Upper lobe of right lung (tissue), 1 donor: ENCODE measurements at regions not wholly inside any gene's neighbourhood (a gene's known extent, or its start where the extent isn't known, plus 50 kb on each side); places are given as distances from the start of the nearest gene placed in this dataset.
"Not testable (repeated sequence)": the region's sequence is repeated elsewhere in the genome, so short reads cannot be mapped to it uniquely, and the experiment has no call there.

ENCODE experiments used
- ATAC-seq: fragments of 200-7000 bp; cut with Tn5 transposase; one replicate; pipeline ENCODE4 v1.9.1; 2020; ENCODE audit warnings: mild to moderate bottlenecking, moderate library complexity
- DNase-seq: peaks from one replicate; pipeline ENCODE4 v3.0.0-alpha.2; 2020
- H3K27ac ChIP-seq: fragments of 200-600 bp; one replicate; pipeline ENCODE4 v1.8.0; 2022
- H3K27me3 ChIP-seq: fragments of 200-600 bp; one replicate; pipeline ENCODE4 v1.8.0; 2022; ENCODE audit warnings: mild to moderate bottlenecking
- H3K36me3 ChIP-seq: fragments of 200-600 bp; one replicate; pipeline ENCODE4 v1.8.0; 2022
- H3K4me1 ChIP-seq: fragments of 200-600 bp; one replicate; pipeline ENCODE4 v1.8.0; 2022
- H3K4me3 ChIP-seq: fragments of 200-600 bp; one replicate; pipeline ENCODE4 v1.8.0; 2022; ENCODE audit warnings: mild to moderate bottlenecking
- H3K9me3 ChIP-seq: fragments of 200-600 bp; one replicate; pipeline ENCODE4 v1.8.0; 2022
- intact Hi-C: fragments of 100-400 bp; cut with DNase I; formaldehyde crosslinking; loops from one replicate; pipeline ENCODE4 v1.11.0; 2022
- TF ChIP-seq, protein P1 (sequence below): fragments of 200-600 bp; IDR thresholded peaks from one replicate; pipeline ENCODE4 v1.8.0; 2022; ENCODE audit warnings: antibody characterized with exemption
- donor health status: DM: no; HTN: yes; CAD: no; lungs with severe emphysema.

GRCh38 chr13:66237411-66238062 is 992.6 kb downstream of the PCDH9 start:
- DNase-seq = no peak
- Histone ChIP-seq H3K36me3 (no peaks in the 10 kb centered on the region), H3K9me3 (no peaks in the 10 kb centered on the region), H3K27ac (no peak overlapping the region), H3K27me3 (no peaks in the 10 kb centered on the region), H3K4me1 (no peaks in the 10 kb centered on the region), H3K4me3 (no peak overlapping the region)
- intact Hi-C loops = no loop called here
- TF ChIP-seq, protein P1, sequence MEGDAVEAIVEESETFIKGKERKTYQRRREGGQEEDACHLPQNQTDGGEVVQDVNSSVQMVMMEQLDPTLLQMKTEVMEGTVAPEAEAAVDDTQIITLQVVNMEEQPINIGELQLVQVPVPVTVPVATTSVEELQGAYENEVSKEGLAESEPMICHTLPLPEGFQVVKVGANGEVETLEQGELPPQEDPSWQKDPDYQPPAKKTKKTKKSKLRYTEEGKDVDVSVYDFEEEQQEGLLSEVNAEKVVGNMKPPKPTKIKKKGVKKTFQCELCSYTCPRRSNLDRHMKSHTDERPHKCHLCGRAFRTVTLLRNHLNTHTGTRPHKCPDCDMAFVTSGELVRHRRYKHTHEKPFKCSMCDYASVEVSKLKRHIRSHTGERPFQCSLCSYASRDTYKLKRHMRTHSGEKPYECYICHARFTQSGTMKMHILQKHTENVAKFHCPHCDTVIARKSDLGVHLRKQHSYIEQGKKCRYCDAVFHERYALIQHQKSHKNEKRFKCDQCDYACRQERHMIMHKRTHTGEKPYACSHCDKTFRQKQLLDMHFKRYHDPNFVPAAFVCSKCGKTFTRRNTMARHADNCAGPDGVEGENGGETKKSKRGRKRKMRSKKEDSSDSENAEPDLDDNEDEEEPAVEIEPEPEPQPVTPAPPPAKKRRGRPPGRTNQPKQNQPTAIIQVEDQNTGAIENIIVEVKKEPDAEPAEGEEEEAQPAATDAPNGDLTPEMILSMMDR = no peak
- ATAC-seq = no peak

- H3K4me1 ChIP-seq = no peaks in the 10 kb centered on the region
Measured at GRCh38 chr13:66234159-66234558, 996.0 kb downstream of the PCDH9 start.

GRCh38 chr13:66231958-66232357 is 998.2 kb downstream of the PCDH9 start:
- DNase-seq, ATAC-seq, intact Hi-C loops: not testable (repeated sequence)

More at GRCh38 chr13:66234159-66234558, 996.0 kb downstream of the PCDH9 start:
- intact Hi-C loops = no loop called here
- H3K27ac ChIP-seq = no peak overlapping the region
- no peak for DNase-seq
- no peaks in the 10 kb centered on the region for H3K9me3 ChIP-seq
- TF ChIP-seq, protein P1 = no peak
- ATAC-seq = no peak
- no peaks in the 10 kb centered on the region for H3K36me3 ChIP-seq
- no peaks in the 10 kb centered on the region for H3K27me3 ChIP-seq
- H3K4me3 ChIP-seq = no peak overlapping the region

DNA sequence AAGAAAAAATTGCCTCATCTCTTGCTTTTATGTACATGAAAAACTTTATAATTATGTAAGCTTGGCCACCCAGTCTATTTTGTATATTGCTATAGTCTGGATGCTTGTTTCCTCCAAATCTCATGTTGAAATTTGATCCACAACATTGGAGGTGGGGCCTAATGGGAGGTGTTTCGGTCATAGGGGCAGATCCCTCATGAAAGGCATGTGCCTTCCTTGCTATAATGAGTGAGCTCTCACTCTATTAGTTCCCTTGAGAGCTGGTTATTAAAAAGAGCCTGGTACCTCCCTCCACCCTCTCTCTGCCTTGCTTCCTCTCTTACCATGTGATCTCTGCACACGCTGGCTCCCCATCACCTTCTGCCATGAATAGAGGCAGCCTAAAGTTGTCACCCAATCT is 1005.1 kb downstream of the PCDH9 start:
- ATAC-seq (no peak), DNase-seq (no peak)
- H3K9me3 ChIP-seq = no peaks in the 10 kb centered on the region
- H3K4me1 ChIP-seq = no peaks in the 10 kb centered on the region
- no peak overlapping the region for H3K27ac ChIP-seq
- TF ChIP-seq, protein P1 = no peak
- H3K27me3 ChIP-seq = no peaks in the 10 kb centered on the region
- intact Hi-C loops = no loop called here
- H3K4me3 ChIP-seq = no peak overlapping the region
- no peaks in the 10 kb centered on the region for H3K36me3 ChIP-seq

More at GRCh38 chr13:66231958-66232357, 998.2 kb downstream of the PCDH9 start:
- not testable (repeated sequence) for H3K9me3 ChIP-seq, H3K27ac ChIP-seq, H3K36me3 ChIP-seq, H3K27me3 ChIP-seq, H3K4me1 ChIP-seq, H3K4me3 ChIP-seq

- H3K4me3 ChIP-seq = no peak overlapping the region
- ATAC-seq = no peak
- intact Hi-C loops = no loop called here
- H3K27ac ChIP-seq = no peak overlapping the region
- DNase-seq = no peak
- TF ChIP-seq, protein P1 = no peak
- no peaks in the 10 kb centered on the region for H3K4me1 ChIP-seq
- H3K9me3 ChIP-seq = no peaks in the 10 kb centered on the region
- no peaks in the 10 kb centered on the region for H3K36me3 ChIP-seq
- H3K27me3 ChIP-seq = no peaks in the 10 kb centered on the region
Measured at GRCh38 chr13:66224663-66225062, 1005.5 kb downstream of the PCDH9 start.

DNA sequence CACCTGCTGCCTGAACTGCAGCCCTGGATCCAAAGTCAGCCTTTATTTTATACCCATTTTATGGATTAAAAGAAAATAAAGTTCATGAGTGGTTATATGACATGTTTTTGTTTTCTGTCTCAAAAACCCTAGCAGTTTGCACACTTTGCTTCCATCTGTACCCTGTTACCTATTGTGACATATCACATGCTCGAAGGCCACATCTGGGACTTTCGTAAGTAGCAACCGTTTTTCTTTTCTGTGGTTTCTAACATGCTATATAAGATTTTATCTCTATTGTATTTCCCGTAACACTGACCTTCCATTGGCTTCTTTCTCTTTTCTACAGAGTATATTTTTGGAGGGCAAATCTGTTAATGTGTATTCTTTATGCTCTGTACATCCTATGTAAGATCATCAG is 1007.2 kb downstream of the PCDH9 start:
- H3K27me3 ChIP-seq = no peaks in the 10 kb centered on the region
- TF ChIP-seq, protein P1 = no peak
- DNase-seq (no peak), ATAC-seq (no peak)
- no peak overlapping the region for H3K4me3 ChIP-seq
- H3K27ac ChIP-seq = no peak overlapping the region
- no peaks in the 10 kb centered on the region for H3K4me1 ChIP-seq
- no peaks in the 10 kb centered on the region for H3K36me3 ChIP-seq
- H3K9me3 ChIP-seq = no peaks in the 10 kb centered on the region
- intact Hi-C loops = no loop called here
